GM12865 (cell line): ENCODE measurements at regions not wholly inside any gene's neighbourhood (a gene's known extent, or its start where the extent isn't known, plus 50 kb on each side); places are given as distances from the start of the nearest gene placed in this dataset.
A peak's percentile ranks its signal among the peaks of the same experiment; 100 is the strongest.
"Not testable (repeated sequence)": the region's sequence is repeated elsewhere in the genome, so short reads cannot be mapped to it uniquely, and the experiment has no call there.

ENCODE experiments used
- DNase-seq: peaks from one replicate; pipeline ENCODE4 v3.0.0; 2010; ENCODE audit warnings: low read depth
- H3K4me3 ChIP-seq: 2 replicates; pipeline ENCODE4 v1.5.1; 2011; ENCODE audit warnings: mild to moderate bottlenecking, low read depth, low read length, control low read depth
- CTCF ChIP-seq: IDR thresholded peaks from 2 replicates; pipeline ENCODE4 v1.5.1; 2011; ENCODE audit warnings: low read length, control low read depth, low read depth, inconsistent platforms; ENCODE audit not compliant: insufficient read depth; ENCODE audit errors: missing control alignments

GRCh38 chr14:38056270-38056669 is 151.4 kb upstream of the SSTR1 start:
- no peak for TF ChIP-seq CTCF
- H3K4me3 ChIP-seq = no peak overlapping the region
- no peak for DNase-seq

- not testable (repeated sequence) for H3K4me3 ChIP-seq
These were observed 145.5 kb upstream of the SSTR1 start for GRCh38 chr14:38062223-38062622.

GRCh38 chr14:38063711-38064320 is 143.9 kb upstream of the SSTR1 start:
- no peak for TF ChIP-seq CTCF
- no peak for DNase-seq
- no peak overlapping the region for H3K4me3 ChIP-seq

More at GRCh38 chr14:38062223-38062622, 145.5 kb upstream of the SSTR1 start:
- DNase-seq = not testable (repeated sequence)

GRCh38 chr14:38065106-38065762 is 142.5 kb upstream of the SSTR1 start:
- DNase-seq = peak; percentile 0
- no peak for TF ChIP-seq CTCF
- no peak overlapping the region for H3K4me3 ChIP-seq

GRCh38 chr14:38070061-38070588 is 137.6 kb upstream of the SSTR1 start:
- no peak for DNase-seq
- no peak overlapping the region for H3K4me3 ChIP-seq
- TF ChIP-seq CTCF = no peak

GRCh38 chr14:38073641-38074040 is 134.1 kb upstream of the SSTR1 start:
- H3K4me3 ChIP-seq = no peak overlapping the region
- TF ChIP-seq CTCF = no peak
- DNase-seq = no peak

- TF ChIP-seq CTCF = no peak
- no peak overlapping the region for H3K4me3 ChIP-seq
- DNase-seq = no peak
These were observed 133.6 kb upstream of the SSTR1 start for GRCh38 chr14:38074081-38074480.
